IPS-NIHi11 (cell line): ENCODE measurements at regions not wholly inside any gene's neighbourhood (a gene's known extent, or its start where the extent isn't known, plus 50 kb on each side); places are given as distances from the start of the nearest gene placed in this dataset.

ENCODE experiments used
- DNase-seq: peaks from one replicate; pipeline ENCODE4 v3.0.0; 2012; ENCODE audit warnings: mixed read lengths, low spot score

- no peak for DNase-seq
Observed at GRCh38 chr4:25528391-25528790, 127.3 kb upstream of the SLC34A2 start.

GRCh38 chr4:25531272-25531671 lies 124.4 kb upstream of the SLC34A2 start:
- DNase-seq: peak; percentile 26

- no peak for DNase-seq
Observed at GRCh38 chr4:25532591-25532990, 123.1 kb upstream of the SLC34A2 start.

- DNase-seq: no peak
Observed at GRCh38 chr4:25533256-25533655, 122.4 kb upstream of the SLC34A2 start.

GRCh38 chr4:25535278-25535677 lies 120.4 kb upstream of the SLC34A2 start:
- peak; percentile 46 for DNase-seq

- DNase-seq: no peak
Observed at GRCh38 chr4:25535701-25536473, 119.8 kb upstream of the SLC34A2 start.

- DNase-seq: no peak
Observed at GRCh38 chr4:25536564-25537320, 118.9 kb upstream of the SLC34A2 start.

- no peak for DNase-seq
Observed at GRCh38 chr4:25538430-25538829, 117.2 kb upstream of the SLC34A2 start.

- no peak for DNase-seq
Observed at GRCh38 chr4:25539241-25539640, 116.4 kb upstream of the SLC34A2 start.

GRCh38 chr4:25540734-25541133 lies 114.9 kb upstream of the SLC34A2 start:
- DNase-seq: no peak

- no peak for DNase-seq
Observed at GRCh38 chr4:25547343-25547742, 108.3 kb upstream of the SLC34A2 start.

GRCh38 chr4:25549413-25549812 lies 106.2 kb upstream of the SLC34A2 start:
- no peak for DNase-seq

- DNase-seq: no peak
Observed at GRCh38 chr4:25550376-25551030, 105.1 kb upstream of the SLC34A2 start.

GRCh38 chr4:25551605-25552004 lies 104.0 kb upstream of the SLC34A2 start:
- no peak for DNase-seq

- DNase-seq: peak; percentile 40
Observed at GRCh38 chr4:25552580-25553271, 102.9 kb upstream of the SLC34A2 start.

GRCh38 chr4:25559508-25559907 lies 96.1 kb upstream of the SLC34A2 start:
- DNase-seq: no peak

GRCh38 chr4:25560605-25561004 lies 95.0 kb upstream of the SLC34A2 start:
- no peak for DNase-seq

GRCh38 chr4:25563071-25563564 lies 92.5 kb upstream of the SLC34A2 start:
- no peak for DNase-seq

GRCh38 chr4:25564836-25565235 lies 90.8 kb upstream of the SLC34A2 start:
- no peak for DNase-seq

GRCh38 chr4:25567253-25567652 lies 88.4 kb upstream of the SLC34A2 start:
- DNase-seq: peak; percentile 67

- DNase-seq: no peak
Observed at GRCh38 chr4:25569716-25570115, 85.9 kb upstream of the SLC34A2 start.

- no peak for DNase-seq
Observed at GRCh38 chr4:25575611-25576010, 80.0 kb upstream of the SLC34A2 start.
